Natural killer cell (primary cell): ENCODE measurements at regions not wholly inside any gene's neighbourhood (a gene's known extent, or its start where the extent isn't known, plus 50 kb on each side); places are given as distances from the start of the nearest gene placed in this dataset.
"Not testable (repeated sequence)": the region's sequence is repeated elsewhere in the genome, so short reads cannot be mapped to it uniquely, and the experiment has no call there.

Source experiments
- ATAC-seq, 3 donors: fragments of 150-1000 bp in 2 of 3; fragments of 200-7000 bp in 1 of 3; cut with Tn5 transposase; 1 replicate in 1 of 3; 2 replicates in 2 of 3; pipeline ENCODE4 v1.10.0; 2021; ENCODE audit warnings: mild to moderate bottlenecking in 2 of 3, moderate library complexity in 2 of 3
- DNase-seq, 2 donors: peaks; one replicate each; pipeline versions ENCODE4 v3.0.0 to v3.0.0-alpha.2; 2013 to 2021; ENCODE audit warnings: mixed read lengths in 1 of 2
- H3K27ac ChIP-seq: one replicate; pipeline ENCODE4 v1.5.1; 2013; ENCODE audit warnings: mild to moderate bottlenecking, low read length
- H3K27me3 ChIP-seq: one replicate; pipeline ENCODE4 v1.6.1; 2013; ENCODE audit warnings: low read length; ENCODE audit not compliant: control insufficient read depth, insufficient read depth
- H3K36me3 ChIP-seq: one replicate; pipeline ENCODE4 v1.6.1; 2013; ENCODE audit warnings: low read length; ENCODE audit not compliant: control insufficient read depth, insufficient read depth
- H3K4me1 ChIP-seq: one replicate; pipeline ENCODE4 v1.6.1; 2013; ENCODE audit warnings: low read length; ENCODE audit not compliant: control insufficient read depth, insufficient read depth
- H3K4me3 ChIP-seq: one replicate; pipeline ENCODE4 v1.5.1; 2013; ENCODE audit warnings: low read length
- H3K9me3 ChIP-seq: one replicate; pipeline ENCODE4 v1.6.1; 2013; ENCODE audit warnings: low read length; ENCODE audit not compliant: control insufficient read depth, insufficient read depth
- H3K27ac Mint-ChIP-seq, 2 donors: one replicate each; pipeline ENCODE4 v1.8.0; 2022; ENCODE audit warnings: mild to moderate bottlenecking in 2 of 2, mixed read lengths in 2 of 2, moderate library complexity in 1 of 2
- H3K27me3 Mint-ChIP-seq, 2 donors: one replicate each; pipeline ENCODE4 v1.8.0; 2022; ENCODE audit warnings: low read depth in 2 of 2, mixed read lengths in 2 of 2
- H3K36me3 Mint-ChIP-seq: one replicate; pipeline ENCODE4 v1.8.0; 2022; ENCODE audit warnings: mixed read lengths
- H3K4me1 Mint-ChIP-seq, 2 donors: one replicate each; pipeline ENCODE4 v1.8.0; 2022; ENCODE audit warnings: mixed read lengths in 2 of 2
- H3K4me3 Mint-ChIP-seq: one replicate; pipeline ENCODE4 v1.8.0; 2022; ENCODE audit warnings: mild to moderate bottlenecking, moderate library complexity, mixed read lengths
- H3K9me3 Mint-ChIP-seq, 2 donors: one replicate each; pipeline ENCODE4 v1.8.0; 2022; ENCODE audit warnings: mixed read lengths in 2 of 2
- WGBS: methylation state at CpG from one replicate; pipeline ENCODE4 v1.1.7; 2013; ENCODE audit warnings: missing lambda C conversion rate; ENCODE audit not compliant: insufficient coverage; 5-methylcytosine and 5-hydroxymethylcytosine counted together
- intact Hi-C: fragments of 100-400 bp; cut with micrococcal nuclease; formaldehyde crosslinking; loops from one replicate; pipeline ENCODE4 v1.14.2; 2022
- TF ChIP-seq, protein P1 (sequence below): fragments of 200-600 bp; IDR thresholded peaks from one replicate; pipeline ENCODE4 v1.8.0; 2022; ENCODE audit warnings: antibody characterized with exemption

DNA sequence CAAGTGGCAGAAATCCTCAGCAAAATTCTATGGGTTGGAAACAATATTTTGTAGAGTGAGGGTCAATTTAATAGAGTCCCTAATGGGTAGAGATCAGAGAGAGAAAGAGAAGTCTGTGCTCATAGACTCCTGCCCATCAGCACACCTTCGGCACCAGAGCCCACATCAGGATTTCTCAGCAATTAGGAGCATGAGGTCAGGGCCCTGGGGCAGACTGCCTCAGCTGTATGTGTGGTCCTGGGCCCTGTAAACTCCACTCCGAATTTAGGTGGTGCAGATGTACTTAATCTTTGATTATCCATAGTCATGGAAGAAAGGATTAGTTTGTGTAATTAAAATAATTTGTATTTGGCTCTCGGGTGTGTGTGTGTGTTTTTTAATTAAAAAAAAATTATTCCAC, 372.6 kb downstream of the AEBP2 start:
- H3K4me3 Mint-ChIP-seq: no peak overlapping the region
- peaks cover 11 to 13% of the 10 kb centered on the region in 2 donors for H3K27me3 Mint-ChIP-seq
- H3K9me3 Mint-ChIP-seq: peaks cover 0 to 2% of the 10 kb centered on the region in 2 donors
- intact Hi-C loops: no loop called here
- Histone ChIP-seq H3K4me3 (no peak overlapping the region), H3K9me3 (no peaks in the 10 kb centered on the region), H3K36me3 (no peaks in the 10 kb centered on the region), H3K27me3 (no peaks in the 10 kb centered on the region), H3K27ac (no peak overlapping the region), H3K4me1 (no peaks in the 10 kb centered on the region)
- no peaks in the 10 kb centered on the region for H3K36me3 Mint-ChIP-seq
- H3K4me1 Mint-ChIP-seq: no peaks in the 10 kb centered on the region
- ATAC-seq (no peak), DNase-seq (no peak)
- H3K27ac Mint-ChIP-seq: no peak overlapping the region
- TF ChIP-seq, protein P1, sequence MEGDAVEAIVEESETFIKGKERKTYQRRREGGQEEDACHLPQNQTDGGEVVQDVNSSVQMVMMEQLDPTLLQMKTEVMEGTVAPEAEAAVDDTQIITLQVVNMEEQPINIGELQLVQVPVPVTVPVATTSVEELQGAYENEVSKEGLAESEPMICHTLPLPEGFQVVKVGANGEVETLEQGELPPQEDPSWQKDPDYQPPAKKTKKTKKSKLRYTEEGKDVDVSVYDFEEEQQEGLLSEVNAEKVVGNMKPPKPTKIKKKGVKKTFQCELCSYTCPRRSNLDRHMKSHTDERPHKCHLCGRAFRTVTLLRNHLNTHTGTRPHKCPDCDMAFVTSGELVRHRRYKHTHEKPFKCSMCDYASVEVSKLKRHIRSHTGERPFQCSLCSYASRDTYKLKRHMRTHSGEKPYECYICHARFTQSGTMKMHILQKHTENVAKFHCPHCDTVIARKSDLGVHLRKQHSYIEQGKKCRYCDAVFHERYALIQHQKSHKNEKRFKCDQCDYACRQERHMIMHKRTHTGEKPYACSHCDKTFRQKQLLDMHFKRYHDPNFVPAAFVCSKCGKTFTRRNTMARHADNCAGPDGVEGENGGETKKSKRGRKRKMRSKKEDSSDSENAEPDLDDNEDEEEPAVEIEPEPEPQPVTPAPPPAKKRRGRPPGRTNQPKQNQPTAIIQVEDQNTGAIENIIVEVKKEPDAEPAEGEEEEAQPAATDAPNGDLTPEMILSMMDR: no peak
- WGBS: 90% methylated on average over 2 of the region's 3 CpGs

DNA sequence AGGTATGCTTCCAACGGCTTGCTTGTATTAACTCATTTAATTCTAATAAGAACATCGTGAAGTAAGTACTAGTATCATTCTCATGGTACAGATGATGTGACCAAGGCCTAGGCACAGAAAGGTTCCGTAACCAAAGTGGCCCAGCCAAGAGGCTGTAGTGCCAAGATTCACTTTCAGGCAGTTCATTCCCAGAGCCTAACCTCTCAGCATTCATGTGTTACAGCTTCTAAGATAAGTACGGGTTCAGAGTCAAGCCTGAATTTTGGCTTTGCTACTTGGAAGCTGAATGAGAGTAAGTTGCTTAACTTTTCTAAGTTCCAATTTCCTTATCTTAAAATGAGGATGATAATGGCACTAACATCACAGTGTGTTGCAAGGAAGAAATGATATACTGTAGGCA, 379.9 kb downstream of the AEBP2 start:
- Histone ChIP-seq H3K27ac (no peak overlapping the region), H3K36me3 (no peaks in the 10 kb centered on the region), H3K27me3 (no peaks in the 10 kb centered on the region), H3K9me3 (no peaks in the 10 kb centered on the region), H3K4me3 (no peak overlapping the region), H3K4me1 (no peaks in the 10 kb centered on the region)
- intact Hi-C loops: no loop called here
- H3K27ac Mint-ChIP-seq: no peak overlapping the region
- no peaks in the 10 kb centered on the region for H3K36me3 Mint-ChIP-seq
- H3K4me1 Mint-ChIP-seq: no peaks in the 10 kb centered on the region
- ATAC-seq (no peak), DNase-seq (no peak)
- H3K9me3 Mint-ChIP-seq: peaks cover 0 to 3% of the 10 kb centered on the region in 2 donors
- TF ChIP-seq, protein P1: no peak
- 83% methylated on average over 4 of the region's 4 CpGs for WGBS
- peaks cover 0 to 4% of the 10 kb centered on the region in 2 donors for H3K27me3 Mint-ChIP-seq
- no peak overlapping the region for H3K4me3 Mint-ChIP-seq

DNA sequence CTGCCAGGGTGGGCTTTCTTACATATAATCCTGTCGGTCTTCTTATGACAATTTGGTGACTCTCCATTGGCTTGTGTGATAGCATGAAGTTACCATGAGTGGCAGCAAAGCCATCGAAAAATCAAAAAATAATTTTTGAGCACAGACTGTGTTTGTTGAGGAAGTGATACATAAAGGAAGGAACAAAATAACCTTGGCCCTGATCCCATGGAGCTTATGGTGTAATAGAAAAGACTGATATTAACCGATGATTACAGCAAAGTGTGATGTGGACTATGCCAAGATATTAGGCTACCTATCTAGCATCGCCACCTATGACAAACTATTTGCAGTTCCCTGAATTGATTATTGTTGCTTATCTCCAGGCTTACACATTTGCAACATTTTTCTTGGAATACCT, 383.2 kb downstream of the AEBP2 start:
- H3K9me3 ChIP-seq: peaks cover 3% of the 10 kb centered on the region
- Mint-ChIP-seq H3K4me3 (no peak overlapping the region), H3K9me3 (peaks cover 0 to 2% of the 10 kb centered on the region in 2 donors), H3K36me3 (no peaks in the 10 kb centered on the region), H3K27ac (no peak overlapping the region), H3K27me3 (peaks cover 0 to 7% of the 10 kb centered on the region in 2 donors), H3K4me1 (no peaks in the 10 kb centered on the region)
- H3K4me1 ChIP-seq: no peaks in the 10 kb centered on the region
- no peak overlapping the region for H3K4me3 ChIP-seq
- TF ChIP-seq, protein P1: no peak
- H3K27me3 ChIP-seq: no peaks in the 10 kb centered on the region
- ATAC-seq (no peak), DNase-seq (no peak)
- H3K36me3 ChIP-seq: no peaks in the 10 kb centered on the region
- H3K27ac ChIP-seq: no peak overlapping the region
- intact Hi-C loops: no loop called here
- 94% methylated on average over 4 of the region's 4 CpGs for WGBS

DNA sequence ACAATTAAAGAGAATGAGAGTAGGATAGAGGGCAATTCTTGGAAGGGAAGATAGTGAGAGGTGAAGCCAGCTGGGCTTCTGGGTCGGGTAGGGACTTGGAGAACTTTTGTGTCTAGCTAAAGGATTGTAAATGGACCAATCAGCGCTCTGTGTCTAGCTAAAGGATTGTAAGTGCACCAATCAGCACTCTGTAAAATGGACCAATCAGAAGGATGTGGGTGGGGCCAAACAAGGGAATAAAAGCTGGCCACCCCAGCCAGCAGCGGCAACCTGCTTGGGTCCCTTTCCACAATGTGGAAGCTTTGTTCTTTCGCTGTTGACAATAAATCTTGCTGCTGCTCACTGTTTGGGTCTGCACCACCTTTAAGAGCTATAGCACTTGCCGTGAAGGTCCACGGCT, 384.0 kb downstream of the AEBP2 start:
- H3K4me3 ChIP-seq, H3K27ac ChIP-seq, H3K9me3 Mint-ChIP-seq, H3K36me3 ChIP-seq, DNase-seq, H3K27me3 ChIP-seq, H3K36me3 Mint-ChIP-seq, H3K9me3 ChIP-seq, ATAC-seq, H3K27ac Mint-ChIP-seq, H3K4me3 Mint-ChIP-seq, intact Hi-C loops, H3K4me1 Mint-ChIP-seq, H3K27me3 Mint-ChIP-seq, H3K4me1 ChIP-seq: not testable (repeated sequence)
- 79% methylated on average over 6 of the region's 6 CpGs for WGBS
